Gastroesophageal sphincter (tissue), 4 donors: ENCODE measurements at regions not wholly inside any gene's neighbourhood (a gene's known extent, or its start where the extent isn't known, plus 50 kb on each side); places are given as distances from the start of the nearest gene placed in this dataset.

Experiments used
- ATAC-seq: fragments of 150-250 bp; one replicate; pipeline ENCODE4 v1.9.1; 2016; ENCODE audit warnings: mild to moderate bottlenecking, moderate library complexity
- H3K27ac ChIP-seq, 4 donors: fragments of 200-600 bp; sonication (generic) in 3 of 4; 1 replicate in 3 of 4; 2 replicates in 1 of 4; pipeline ENCODE4 v1.5.1; 2016 to 2019
- H3K27me3 ChIP-seq: fragments of 200-600 bp; sonication (generic); one replicate; pipeline ENCODE4 v1.5.1; 2019
- H3K36me3 ChIP-seq, 2 donors: fragments of 200-600 bp; sonication (generic); one replicate each; pipeline ENCODE4 v1.5.1; 2019; ENCODE audit warnings: control low read depth in 1 of 2
- H3K4me1 ChIP-seq, 3 donors: fragments of 200-600 bp; sonication (generic); 1 replicate in 2 of 3; 2 replicates in 1 of 3; pipeline ENCODE4 v1.5.1; 2016 to 2019; ENCODE audit warnings: control low read depth in 2 of 3
- H3K4me3 ChIP-seq, 2 donors: fragments of 200-600 bp; sonication (generic); one replicate each; pipeline ENCODE4 v1.5.1; 2019; ENCODE audit warnings: mild to moderate bottlenecking in 1 of 2, moderate library complexity in 1 of 2
- H3K9me3 ChIP-seq, 3 donors: fragments of 200-600 bp; sonication (generic); one replicate each; pipeline ENCODE4 v1.5.1; 2017 to 2019; ENCODE audit warnings: control low read depth in 2 of 3
- EP300 ChIP-seq: sonication (generic); formaldehyde crosslinking; IDR thresholded peaks from one replicate; pipeline ENCODE4 v1.6.1; 2017; ENCODE audit warnings: antibody characterized with exemption, mild to moderate bottlenecking
- POLR2A ChIP-seq, 2 donors: fragments of 450-650 bp; IDR thresholded peaks; one replicate each; pipeline ENCODE4 v1.6.1; 2017; ENCODE audit warnings: antibody characterized with exemption in 2 of 2, mild to moderate bottlenecking in 2 of 2, moderate library complexity in 1 of 2
- POLR2AphosphoS5 ChIP-seq: sonication (generic); formaldehyde crosslinking; IDR thresholded peaks from one replicate; pipeline ENCODE4 v1.6.1; 2017; ENCODE audit warnings: antibody characterized with exemption
- WGBS, 2 donors: methylation state at CpG; one replicate each; pipeline ENCODE4 v1.1.5; 2018; ENCODE audit warnings: low coverage in 1 of 2; 5-methylcytosine and 5-hydroxymethylcytosine counted together
- TF ChIP-seq, protein P1 (sequence below), 4 experiments: fragments of 200-600 bp in 2 of 4; fragments of 450-650 bp in 2 of 4; sonication (generic) in 1 of 4; IDR thresholded peaks; one replicate each; pipeline ENCODE4 v1.5.1; 2017 to 2019; ENCODE audit warnings: antibody characterized with exemption in 4 of 4, mild to moderate bottlenecking in 2 of 4, moderate library complexity in 2 of 4

DNA sequence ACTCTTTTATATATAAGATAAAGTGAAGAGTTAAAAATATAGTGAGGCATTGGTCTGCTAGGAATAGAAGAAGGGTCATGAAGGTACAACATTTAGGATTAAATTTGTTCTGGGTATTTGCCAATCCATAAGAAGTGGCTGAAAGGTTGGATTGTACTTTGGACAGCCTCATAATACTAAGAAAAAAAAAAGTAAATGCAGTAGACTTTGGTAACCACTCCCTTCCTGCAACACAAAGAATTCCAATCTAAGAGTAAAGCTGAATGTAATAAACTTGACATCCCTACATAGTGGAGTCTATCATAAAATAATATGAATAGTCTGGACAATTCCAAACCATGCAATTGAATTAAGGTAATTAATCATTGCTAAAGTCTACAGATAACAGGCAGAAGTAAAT lies 2294.4 kb downstream of the LRRC4C start:
- no peaks in the 10 kb centered on the region for H3K36me3 ChIP-seq
- ATAC-seq = no peak
- no peaks in the 10 kb centered on the region for H3K27me3 ChIP-seq
- no peaks in the 10 kb centered on the region for H3K9me3 ChIP-seq
- TF ChIP-seq, protein P1, sequence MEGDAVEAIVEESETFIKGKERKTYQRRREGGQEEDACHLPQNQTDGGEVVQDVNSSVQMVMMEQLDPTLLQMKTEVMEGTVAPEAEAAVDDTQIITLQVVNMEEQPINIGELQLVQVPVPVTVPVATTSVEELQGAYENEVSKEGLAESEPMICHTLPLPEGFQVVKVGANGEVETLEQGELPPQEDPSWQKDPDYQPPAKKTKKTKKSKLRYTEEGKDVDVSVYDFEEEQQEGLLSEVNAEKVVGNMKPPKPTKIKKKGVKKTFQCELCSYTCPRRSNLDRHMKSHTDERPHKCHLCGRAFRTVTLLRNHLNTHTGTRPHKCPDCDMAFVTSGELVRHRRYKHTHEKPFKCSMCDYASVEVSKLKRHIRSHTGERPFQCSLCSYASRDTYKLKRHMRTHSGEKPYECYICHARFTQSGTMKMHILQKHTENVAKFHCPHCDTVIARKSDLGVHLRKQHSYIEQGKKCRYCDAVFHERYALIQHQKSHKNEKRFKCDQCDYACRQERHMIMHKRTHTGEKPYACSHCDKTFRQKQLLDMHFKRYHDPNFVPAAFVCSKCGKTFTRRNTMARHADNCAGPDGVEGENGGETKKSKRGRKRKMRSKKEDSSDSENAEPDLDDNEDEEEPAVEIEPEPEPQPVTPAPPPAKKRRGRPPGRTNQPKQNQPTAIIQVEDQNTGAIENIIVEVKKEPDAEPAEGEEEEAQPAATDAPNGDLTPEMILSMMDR (IDR thresholded peaks at IDR 0.05) = no peak
- TF ChIP-seq EP300 = no peak
- no peak for TF ChIP-seq POLR2AphosphoS5
- TF ChIP-seq POLR2A (IDR thresholded peaks at IDR 0.05) = no peak
- H3K4me3 ChIP-seq = no peak overlapping the region
- no peak overlapping the region for H3K27ac ChIP-seq
- H3K4me1 ChIP-seq = no peaks in the 10 kb centered on the region

DNA sequence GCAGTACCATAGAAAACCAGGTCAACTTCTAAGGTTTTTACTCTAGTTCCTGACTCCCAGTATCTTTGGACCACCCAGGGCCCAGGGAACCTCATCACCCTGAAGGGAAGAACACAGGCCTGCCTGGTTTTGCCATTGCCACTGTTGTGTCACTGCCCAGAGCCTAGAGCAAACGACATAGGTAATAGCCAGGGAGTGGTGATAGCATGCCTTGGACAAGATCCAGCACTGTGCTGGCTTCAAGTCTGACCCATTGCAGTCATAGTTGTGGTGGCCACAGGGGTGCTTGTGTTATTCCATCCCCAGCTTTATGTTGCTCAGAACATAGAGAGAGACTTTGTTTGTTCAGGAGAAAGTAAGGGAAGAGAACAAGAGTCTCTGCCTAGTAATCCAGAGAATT lies 2310.2 kb downstream of the LRRC4C start:
- H3K27me3 ChIP-seq = no peaks in the 10 kb centered on the region
- ATAC-seq = no peak
- TF ChIP-seq, protein P1 (IDR thresholded peaks at IDR 0.05) = no peak
- TF ChIP-seq EP300 = no peak
- TF ChIP-seq POLR2AphosphoS5 = no peak
- no peak for TF ChIP-seq POLR2A (IDR thresholded peaks at IDR 0.05)
- H3K4me3 ChIP-seq = no peak overlapping the region
- H3K9me3 ChIP-seq = no peaks in the 10 kb centered on the region
- 40% methylated on average over 1 of the region's 1 CpG; no CpG with 5 or more reads in 1 of the 2 donors for WGBS, 2 donors
- no peaks in the 10 kb centered on the region for H3K4me1 ChIP-seq
- no peaks in the 10 kb centered on the region for H3K36me3 ChIP-seq
- H3K27ac ChIP-seq = no peak overlapping the region

DNA sequence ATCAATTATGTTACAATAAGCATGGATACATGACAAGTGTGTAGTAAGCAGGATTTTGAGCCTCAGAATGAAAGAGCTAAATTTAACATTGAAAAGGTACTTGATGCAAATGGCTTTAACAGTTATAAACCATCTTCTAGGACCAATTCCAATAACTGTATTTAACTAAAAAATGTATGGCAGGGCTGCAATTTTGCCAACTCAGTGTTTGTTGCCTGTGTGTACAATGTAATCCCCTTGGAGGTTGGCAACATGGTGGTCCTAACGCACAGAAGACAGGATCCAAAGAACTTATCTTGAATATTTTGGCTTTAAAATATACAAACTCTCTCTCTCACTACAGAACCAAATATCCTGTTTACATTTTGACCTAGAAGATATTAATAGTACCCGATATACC lies 2314.1 kb downstream of the LRRC4C start:
- Histone ChIP-seq H3K27me3 (no peaks in the 10 kb centered on the region), H3K36me3 (no peaks in the 10 kb centered on the region), H3K4me1 (no peaks in the 10 kb centered on the region), H3K9me3 (no peaks in the 10 kb centered on the region), H3K27ac (no peak overlapping the region), H3K4me3 (no peak overlapping the region)
- no peak for TF ChIP-seq POLR2A (IDR thresholded peaks at IDR 0.05)
- WGBS, 2 donors = 51 to 62% methylated on average over 2 of the region's 2 CpGs
- ATAC-seq = no peak

DNA sequence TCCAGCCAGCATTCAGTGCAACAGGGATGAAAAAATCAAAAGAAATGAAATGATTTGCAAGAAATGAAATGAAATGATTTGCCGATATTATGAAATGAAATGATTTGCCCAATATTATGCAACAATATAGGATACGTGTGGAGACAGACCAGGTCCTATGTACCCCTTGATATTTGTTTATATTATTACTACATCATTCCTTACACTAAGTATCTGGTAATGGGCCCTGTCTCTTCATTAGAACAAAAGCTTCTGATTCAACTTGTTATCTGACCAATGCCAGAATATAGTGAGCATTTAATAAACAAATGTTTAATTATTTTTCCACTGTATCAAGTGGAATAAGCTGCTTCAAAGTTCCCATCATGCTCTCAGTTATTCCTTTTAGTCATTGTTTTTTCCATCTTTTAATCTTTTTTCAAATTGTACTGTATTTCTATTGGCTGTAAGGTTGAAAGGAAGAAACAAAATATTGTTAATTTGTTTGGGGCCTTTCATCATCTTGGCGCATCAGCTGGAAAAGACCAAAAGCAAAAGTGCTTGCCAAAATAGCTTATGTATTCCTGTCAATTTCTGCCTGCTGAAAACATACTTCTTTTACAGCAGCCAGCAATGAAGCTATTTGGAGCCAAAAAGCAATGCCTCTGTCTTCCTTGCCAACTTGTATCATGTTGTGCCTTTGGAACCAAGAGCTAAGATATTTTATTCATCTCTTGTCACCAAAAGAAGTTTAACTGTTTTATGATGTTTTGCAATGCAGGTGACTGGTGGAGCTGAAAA lies 2314.9 kb downstream of the LRRC4C start:
- Histone ChIP-seq H3K4me3 (no peak overlapping the region), H3K4me1 (no peaks in the 10 kb centered on the region), H3K27me3 (no peaks in the 10 kb centered on the region), H3K36me3 (no peaks in the 10 kb centered on the region), H3K9me3 (no peaks in the 10 kb centered on the region), H3K27ac (no peak overlapping the region)
- WGBS, 2 donors = 64 to 88% methylated on average over 3 of the region's 3 CpGs
- TF ChIP-seq, protein P1 (IDR thresholded peaks at IDR 0.05) = no peak
- no peak for TF ChIP-seq EP300
- no peak for ATAC-seq

DNA sequence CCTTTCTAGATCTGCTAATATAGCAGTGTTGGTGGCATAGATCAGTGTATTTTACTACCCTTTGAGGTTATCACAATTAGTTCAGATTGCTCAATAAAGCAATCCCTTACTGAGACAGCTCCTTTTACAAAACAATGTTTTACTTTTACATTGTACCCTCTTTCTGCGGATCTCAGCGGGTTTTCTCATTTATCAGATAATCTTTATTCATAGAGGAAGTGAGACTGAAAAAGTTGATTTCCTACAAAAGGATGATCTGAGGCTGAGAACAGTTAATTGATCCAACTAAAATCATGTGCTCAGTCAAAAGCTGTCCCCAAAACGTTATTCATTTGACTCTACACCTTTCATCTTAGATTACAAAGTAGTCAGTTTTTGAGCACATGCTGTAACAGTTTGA lies 2319.9 kb downstream of the LRRC4C start:
- no peak overlapping the region for H3K4me3 ChIP-seq
- ATAC-seq = no peak
- 55 to 59% methylated on average over 3 of the region's 3 CpGs for WGBS, 2 donors
- no peak overlapping the region for H3K27ac ChIP-seq
- no peaks in the 10 kb centered on the region for H3K27me3 ChIP-seq
- H3K4me1 ChIP-seq = no peaks in the 10 kb centered on the region
- TF ChIP-seq POLR2A (IDR thresholded peaks at IDR 0.05) (no peak), POLR2AphosphoS5 (no peak), EP300 (no peak)
- TF ChIP-seq, protein P1 (IDR thresholded peaks at IDR 0.05) = no peak
- H3K36me3 ChIP-seq = no peaks in the 10 kb centered on the region
- no peaks in the 10 kb centered on the region for H3K9me3 ChIP-seq
